Inflammatory macrophage treated with lipopolysaccharide for 1 hour (primary cell): ENCODE measurements at regions not wholly inside any gene's neighbourhood (a gene's known extent, or its start where the extent isn't known, plus 50 kb on each side); places are given as distances from the start of the nearest gene placed in this dataset.

ENCODE experiments used
- DNase-seq, 2 donors: peaks; one replicate each; pipeline ENCODE4 v3.0.0-alpha.2; 2020 to 2022

GRCh38 chr2:79453918-79454317, 58.9 kb upstream of the CTNNA2 start:
- peak in 1 of 2 donors; percentile 1 for DNase-seq

- DNase-seq: no peak
Observed at GRCh38 chr2:79452651-79453050, 60.2 kb upstream of the CTNNA2 start.

- no peak for DNase-seq
Observed at GRCh38 chr2:79447463-79447862, 65.4 kb upstream of the CTNNA2 start.

GRCh38 chr2:79446313-79446712, 66.5 kb upstream of the CTNNA2 start:
- DNase-seq: no peak

- DNase-seq: no peak
Observed at GRCh38 chr2:79437433-79438267, 75.2 kb upstream of the CTNNA2 start.

GRCh38 chr2:79434362-79434761, 78.5 kb upstream of the CTNNA2 start:
- DNase-seq: no peak

- no peak for DNase-seq
Observed at GRCh38 chr2:79432731-79433146, 80.1 kb upstream of the CTNNA2 start.

GRCh38 chr2:79428745-79429144, 84.1 kb upstream of the CTNNA2 start:
- DNase-seq: no peak

- no peak for DNase-seq
Observed at GRCh38 chr2:79414690-79415089, 98.2 kb upstream of the CTNNA2 start.

GRCh38 chr2:79394485-79394859, 118.4 kb upstream of the CTNNA2 start:
- no peak for DNase-seq

- no peak for DNase-seq
Observed at GRCh38 chr2:79393806-79394484, 118.9 kb upstream of the CTNNA2 start.

GRCh38 chr2:79393107-79393685, 119.7 kb upstream of the CTNNA2 start:
- DNase-seq: no peak

GRCh38 chr2:79389481-79389880, 123.4 kb upstream of the CTNNA2 start:
- no peak for DNase-seq

- no peak for DNase-seq
Observed at GRCh38 chr2:79388024-79388423, 124.8 kb upstream of the CTNNA2 start.

GRCh38 chr2:79387431-79387830, 125.4 kb upstream of the CTNNA2 start:
- no peak for DNase-seq

GRCh38 chr2:79383681-79384080, 129.2 kb upstream of the CTNNA2 start:
- DNase-seq: no peak

GRCh38 chr2:79375817-79376216, 137.0 kb upstream of the CTNNA2 start:
- no peak for DNase-seq

- no peak for DNase-seq
Observed at GRCh38 chr2:79373358-79374130, 139.3 kb upstream of the CTNNA2 start.

GRCh38 chr2:79370976-79371538, 141.8 kb upstream of the CTNNA2 start:
- no peak for DNase-seq

- no peak for DNase-seq
Observed at GRCh38 chr2:79369127-79369526, 143.7 kb upstream of the CTNNA2 start.

- DNase-seq: no peak
Observed at GRCh38 chr2:79368116-79368630, 144.7 kb upstream of the CTNNA2 start.

GRCh38 chr2:79359419-79359818, 153.4 kb upstream of the CTNNA2 start:
- DNase-seq: no peak

GRCh38 chr2:79355569-79355968, 157.3 kb upstream of the CTNNA2 start:
- DNase-seq: no peak
